Sigmoid colon (tissue), 6 donors: ENCODE measurements at regions not wholly inside any gene's neighbourhood (a gene's known extent, or its start where the extent isn't known, plus 50 kb on each side); places are given as distances from the start of the nearest gene placed in this dataset.
A peak's percentile ranks its signal among the peaks of the same experiment; 100 is the strongest.

Experiments
- DNase-seq: peaks from one replicate; pipeline ENCODE4 v3.0.0-alpha.2; 2019
- H3K27ac ChIP-seq, 4 donors: fragments of 200-600 bp; sonication (generic); one replicate each; pipeline ENCODE4 v1.5.1; 2016 to 2019; ENCODE audit warnings: mild to moderate bottlenecking in 1 of 4
- H3K27me3 ChIP-seq, 3 donors: fragments of 200-600 bp; sonication (generic); one replicate each; pipeline ENCODE4 v1.5.1; 2019; ENCODE audit warnings: mild to moderate bottlenecking in 1 of 3
- H3K36me3 ChIP-seq, 4 donors: fragments of 200-600 bp; sonication (generic); one replicate each; pipeline ENCODE4 v1.5.1; 2016 to 2019
- H3K4me1 ChIP-seq, 4 donors: fragments of 200-600 bp; sonication (generic); one replicate each; pipeline ENCODE4 v1.5.1; 2017 to 2019
- H3K4me3 ChIP-seq, 4 donors: fragments of 200-600 bp; sonication (generic); one replicate each; pipeline ENCODE4 v1.5.1; 2017 to 2019; ENCODE audit warnings: mild to moderate bottlenecking in 2 of 4, moderate library complexity in 1 of 4
- H3K9me3 ChIP-seq, 4 donors: fragments of 200-600 bp in 3 of 4; sonication (generic) in 3 of 4; one replicate each; pipeline versions ENCODE4 v1.5.1 to v1.6.1; 2013 to 2019
- CTCF ChIP-seq, 4 experiments: fragments of 450-650 bp in 3 of 4; fragments of 200-600 bp in 1 of 4; IDR thresholded peaks; one replicate each; pipeline ENCODE4 v1.5.1; 2016 to 2019; ENCODE audit warnings: antibody characterized with exemption in 4 of 4, mild to moderate bottlenecking in 3 of 4, moderate library complexity in 2 of 4
- EP300 ChIP-seq, 4 donors: sonication (generic); formaldehyde crosslinking; IDR thresholded peaks; one replicate each; pipeline ENCODE4 v1.6.1; 2017; ENCODE audit warnings: antibody characterized with exemption in 4 of 4
- POLR2A ChIP-seq, 2 donors: fragments of 450-650 bp; IDR thresholded peaks; one replicate each; pipeline ENCODE4 v1.6.1; 2016; ENCODE audit warnings: antibody characterized with exemption in 2 of 2, mild to moderate bottlenecking in 2 of 2, moderate library complexity in 2 of 2
- POLR2AphosphoS5 ChIP-seq, 4 donors: sonication (generic); formaldehyde crosslinking; IDR thresholded peaks; one replicate each; pipeline ENCODE4 v1.6.1; 2017; ENCODE audit warnings: antibody characterized with exemption in 4 of 4
- WGBS, 2 donors: extraction: QIAGEN DNeasy Blood & Tissue Kit; methylation state at CpG; one replicate each; pipeline ENCODE4 v1.1.7; 2013; 5-methylcytosine and 5-hydroxymethylcytosine counted together
- intact Hi-C: fragments of 100-400 bp; cut with DNase I; formaldehyde crosslinking; loops from one replicate; pipeline ENCODE4 v1.15.1; 2023
- donor health status: healthy with polysubstance abuse.
- donor health status: healthy.

DNA sequence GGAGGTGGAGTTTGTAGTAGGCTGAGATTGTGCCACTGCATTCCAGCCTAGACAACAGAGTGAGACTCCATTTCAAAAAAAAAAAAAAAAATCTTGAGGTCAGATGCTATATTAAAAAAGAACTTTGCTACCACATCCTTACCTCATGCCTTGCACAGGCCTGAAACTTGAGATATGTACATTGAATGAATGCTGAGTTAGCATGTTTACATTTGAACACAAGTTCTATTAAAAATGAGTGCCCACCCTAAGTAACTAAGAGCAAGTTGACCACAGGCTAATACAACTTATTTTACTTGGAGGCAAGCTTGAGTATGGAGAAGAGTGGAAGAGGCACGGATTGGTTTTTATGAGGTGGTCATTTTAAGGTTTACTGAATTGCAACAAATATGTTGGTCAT lies 276.6 kb upstream of the GATB start:
- WGBS, 2 donors: 94% methylated on average over 1 of the region's 1 CpG
- no peaks in the 10 kb centered on the region for H3K9me3 ChIP-seq
- intact Hi-C loops: no loop called here
- H3K27me3 ChIP-seq: no peaks in the 10 kb centered on the region
- H3K4me1 ChIP-seq: peaks cover 0 to 14% (median 7%) of the 10 kb centered on the region in 4 donors
- H3K36me3 ChIP-seq: no peaks in the 10 kb centered on the region
- TF ChIP-seq CTCF (IDR thresholded peaks at IDR 0.05) (no peak), POLR2A (IDR thresholded peaks at IDR 0.05) (no peak), EP300 (IDR thresholded peaks at IDR 0.05) (no peak), POLR2AphosphoS5 (IDR thresholded peaks at IDR 0.05) (no peak)
- H3K27ac ChIP-seq: peak overlapping the region in 1 of 4 donors; percentile 32
- no peak for DNase-seq
- H3K4me3 ChIP-seq: no peak overlapping the region

GRCh38 chr4:152033621-152034020 lies 272.8 kb upstream of the GATB start:
- H3K27ac ChIP-seq: peak overlapping the region in 2 of 4 donors; percentile 64 to 69
- H3K9me3 ChIP-seq: no peaks in the 10 kb centered on the region
- H3K27me3 ChIP-seq: no peaks in the 10 kb centered on the region
- DNase-seq: no peak
- peaks cover 0 to 25% (median 11%) of the 10 kb centered on the region in 4 donors for H3K4me1 ChIP-seq
- WGBS, 2 donors: 75 to 91% methylated on average over 6 of the region's 6 CpGs
- H3K4me3 ChIP-seq: no peak overlapping the region
- intact Hi-C loops: no loop called here
- no peaks in the 10 kb centered on the region for H3K36me3 ChIP-seq
- TF ChIP-seq CTCF (IDR thresholded peaks at IDR 0.05) (no peak), POLR2AphosphoS5 (IDR thresholded peaks at IDR 0.05) (no peak), POLR2A (IDR thresholded peaks at IDR 0.05) (no peak)

GRCh38 chr4:152032722-152033131 lies 271.9 kb upstream of the GATB start:
- intact Hi-C loops: no loop called here
- Histone ChIP-seq H3K4me1 (peaks cover 0 to 23% (median 11%) of the 10 kb centered on the region in 4 donors), H3K36me3 (no peaks in the 10 kb centered on the region), H3K27me3 (no peaks in the 10 kb centered on the region), H3K9me3 (no peaks in the 10 kb centered on the region), H3K27ac (peak overlapping the region in 3 of 4 donors; percentile 61 to 69 (median 64)), H3K4me3 (no peak overlapping the region)
- TF ChIP-seq CTCF (IDR thresholded peaks at IDR 0.05) (no peak), POLR2A (IDR thresholded peaks at IDR 0.05) (no peak), POLR2AphosphoS5 (IDR thresholded peaks at IDR 0.05) (peak in 2 of 4 donors; percentile 46 to 70), EP300 (IDR thresholded peaks at IDR 0.05) (peak in 1 of 4 donors; percentile 12)
- DNase-seq: no peak
- WGBS, 2 donors: 83% methylated on average over 1 of the region's 1 CpG

DNA sequence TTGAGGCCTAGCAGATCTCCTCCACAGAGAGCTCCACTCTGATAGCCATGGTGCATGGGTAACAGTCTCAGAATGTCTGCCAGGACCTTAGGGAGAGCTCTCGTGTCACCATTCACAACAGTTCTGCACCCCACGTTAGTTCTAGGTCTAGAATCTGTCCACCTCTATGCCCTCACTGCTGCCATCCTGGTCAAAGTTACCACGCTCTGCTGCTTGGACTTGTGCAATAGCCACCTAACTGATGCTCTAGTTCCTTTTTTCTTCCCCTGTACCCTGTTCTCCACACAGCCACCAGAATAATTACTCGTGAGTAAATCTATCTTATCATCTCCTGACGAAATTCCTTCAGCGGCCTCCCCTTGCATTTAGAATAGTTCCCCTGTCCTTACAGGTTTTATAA lies 268.8 kb upstream of the GATB start:
- TF ChIP-seq POLR2AphosphoS5 (IDR thresholded peaks at IDR 0.05): no peak
- no peak for TF ChIP-seq CTCF (IDR thresholded peaks at IDR 0.05)
- TF ChIP-seq POLR2A (IDR thresholded peaks at IDR 0.05): no peak
- no peak for TF ChIP-seq EP300 (IDR thresholded peaks at IDR 0.05)
- 91 to 93% methylated on average over 6 of the region's 6 CpGs for WGBS, 2 donors
- intact Hi-C loops: no loop called here

DNA sequence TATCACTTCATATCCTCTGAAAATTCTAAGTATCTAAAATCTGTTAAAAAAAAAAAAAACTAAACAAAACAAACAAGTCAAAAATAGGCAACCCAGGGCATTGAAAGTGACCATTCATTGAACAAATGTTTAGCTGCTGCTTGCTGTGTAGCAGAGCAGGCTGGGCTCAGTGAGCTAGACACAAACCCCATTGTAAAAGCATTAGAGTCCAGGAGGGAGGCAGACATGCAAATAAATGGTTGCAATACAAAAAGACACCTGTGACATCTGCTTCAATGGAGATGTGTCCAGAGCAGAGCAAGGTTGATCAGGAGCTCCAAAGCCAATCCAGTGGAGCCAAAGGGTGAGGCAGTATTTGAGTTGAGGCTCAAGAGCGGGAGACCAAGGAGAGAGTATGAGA lies 267.3 kb upstream of the GATB start:
- Histone ChIP-seq H3K4me1 (peaks cover 0 to 16% (median 10%) of the 10 kb centered on the region in 4 donors), H3K27me3 (no peaks in the 10 kb centered on the region), H3K9me3 (no peaks in the 10 kb centered on the region), H3K36me3 (no peaks in the 10 kb centered on the region), H3K27ac (no peak overlapping the region), H3K4me3 (no peak overlapping the region)
- TF ChIP-seq POLR2A (IDR thresholded peaks at IDR 0.05): no peak
- WGBS, 2 donors: 89 to 97% methylated on average over 1 of the region's 1 CpG
- no peak for DNase-seq
- intact Hi-C loops: no loop called here

More for the DNA sequence above, 268.8 kb upstream of the GATB start:
- Histone ChIP-seq H3K9me3 (no peaks in the 10 kb centered on the region), H3K4me3 (no peak overlapping the region), H3K27ac (no peak overlapping the region), H3K27me3 (no peaks in the 10 kb centered on the region), H3K4me1 (peaks cover 0 to 23% (median 11%) of the 10 kb centered on the region in 4 donors), H3K36me3 (no peaks in the 10 kb centered on the region)
- DNase-seq: no peak
